Fibroblast of skin of left biceps (primary cell): ENCODE measurements at regions not wholly inside any gene's neighbourhood (a gene's known extent, or its start where the extent isn't known, plus 50 kb on each side); places are given as distances from the start of the nearest gene placed in this dataset.
"Not testable (repeated sequence)": the region's sequence is repeated elsewhere in the genome, so short reads cannot be mapped to it uniquely, and the experiment has no call there.

Experiments
- DNase-seq, 2 experiments: peaks; one replicate each; pipeline ENCODE4 v3.0.0-alpha.2; 2013; ENCODE audit warnings: low read depth in 2 of 2

DNA sequence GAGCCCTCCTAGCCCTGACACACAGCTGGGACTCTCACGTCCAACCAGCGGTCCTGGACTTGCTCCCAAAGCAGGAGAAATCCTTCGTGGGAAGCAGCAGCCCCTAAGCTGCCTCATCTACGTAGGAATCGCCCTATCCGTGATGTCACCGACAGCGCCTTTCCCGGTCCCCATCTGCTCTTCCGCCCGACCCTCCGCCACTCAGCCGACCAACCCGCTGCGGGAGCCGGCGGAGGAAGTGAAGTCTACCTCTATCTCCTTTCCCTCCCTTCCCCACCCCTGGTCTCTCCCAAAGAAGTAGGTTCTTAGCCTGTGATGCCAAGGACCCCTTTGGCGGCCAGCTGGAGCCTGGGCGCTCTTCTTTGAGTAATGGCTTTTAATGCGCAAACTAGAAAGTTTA is 272.1 kb downstream of the FAM72C start:
- DNase-seq = no peak

DNA sequence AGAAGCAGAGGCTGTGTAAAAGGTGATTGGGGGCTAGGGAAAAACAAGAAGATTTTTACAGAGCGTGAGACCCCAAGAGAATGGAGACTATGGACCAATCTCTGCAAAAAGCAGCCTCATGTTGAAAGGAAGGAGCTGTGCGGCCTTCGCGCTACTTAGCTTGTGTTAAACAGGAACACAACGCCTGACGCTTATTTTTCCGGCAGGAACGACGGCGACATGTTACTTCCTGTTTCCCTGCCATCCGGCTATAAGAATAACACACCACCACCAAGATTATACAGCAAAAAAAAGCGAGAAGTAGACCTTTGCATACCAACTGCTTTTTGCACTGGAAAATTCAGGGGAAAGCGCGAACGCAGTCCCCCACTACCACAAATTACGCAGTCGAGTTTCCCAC is 272.7 kb downstream of the FAM72C start:
- DNase-seq = no peak

DNA sequence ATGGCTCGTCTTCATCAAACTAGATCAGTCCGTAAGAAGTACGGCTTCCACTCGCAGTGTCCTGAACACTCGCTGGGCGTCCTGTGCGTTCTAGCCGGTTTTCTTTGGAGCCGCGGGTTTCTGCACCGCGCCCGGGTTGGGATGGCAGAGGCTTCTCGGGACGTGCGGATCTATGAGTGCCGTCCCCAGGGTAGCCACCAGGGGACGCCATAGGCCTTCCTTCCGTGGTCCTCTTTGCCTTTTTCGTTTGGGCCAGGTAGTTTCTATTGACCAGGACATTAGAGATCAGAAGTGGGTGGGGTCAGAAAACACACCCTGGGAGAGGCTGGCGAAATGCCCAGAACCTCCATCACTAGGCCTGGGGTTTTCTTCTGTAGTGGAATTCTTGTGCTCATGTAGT is 273.8 kb downstream of the FAM72C start:
- DNase-seq = no peak

DNA sequence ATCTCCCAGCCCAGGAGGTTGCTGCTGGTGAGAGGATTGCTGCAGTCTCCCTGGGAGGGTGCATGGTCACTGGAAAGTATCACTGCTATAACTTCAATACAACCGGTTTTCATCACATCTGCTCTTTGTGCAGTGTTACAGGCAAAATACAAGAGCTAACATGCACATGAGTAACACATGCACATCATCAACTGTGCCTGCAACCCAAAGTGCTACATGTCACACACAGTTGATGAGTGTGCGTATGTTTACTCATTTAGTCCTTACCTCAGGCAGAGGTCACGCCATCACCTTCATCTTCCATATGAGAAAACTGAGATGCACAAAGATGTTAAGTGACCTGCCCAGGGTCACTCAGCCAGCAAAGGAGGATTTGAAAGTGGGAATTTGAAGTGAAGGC is 277.7 kb downstream of the FAM72C start:
- no peak for DNase-seq

DNA sequence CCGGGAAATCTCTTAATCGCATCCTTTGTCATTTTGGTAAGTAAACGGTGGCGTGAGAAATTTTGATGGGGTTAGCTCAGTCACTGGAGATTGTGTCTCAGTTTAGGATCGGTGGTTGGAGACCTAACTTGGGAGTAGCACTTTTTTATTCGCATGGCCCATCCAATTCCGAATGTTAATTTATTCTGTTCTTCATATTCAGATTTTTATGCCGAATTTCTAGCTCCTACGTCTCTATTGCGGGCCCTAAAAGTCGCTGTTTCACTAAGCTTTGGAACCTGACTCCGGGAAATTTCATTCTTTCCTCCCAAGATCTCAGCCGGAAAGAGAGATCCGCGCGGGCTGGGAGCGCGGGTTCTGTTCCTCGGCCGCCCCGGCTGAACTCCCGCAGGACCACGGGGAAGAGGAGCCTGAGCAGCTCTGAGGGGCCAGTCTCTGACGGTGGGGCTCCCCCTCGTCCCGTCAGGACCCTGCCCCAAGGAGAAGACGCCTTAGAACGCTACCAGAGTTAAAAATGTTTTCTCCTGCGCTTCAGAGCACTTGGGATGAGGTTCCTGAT is 279.7 kb downstream of the FAM72C start:
- DNase-seq = no peak

DNA sequence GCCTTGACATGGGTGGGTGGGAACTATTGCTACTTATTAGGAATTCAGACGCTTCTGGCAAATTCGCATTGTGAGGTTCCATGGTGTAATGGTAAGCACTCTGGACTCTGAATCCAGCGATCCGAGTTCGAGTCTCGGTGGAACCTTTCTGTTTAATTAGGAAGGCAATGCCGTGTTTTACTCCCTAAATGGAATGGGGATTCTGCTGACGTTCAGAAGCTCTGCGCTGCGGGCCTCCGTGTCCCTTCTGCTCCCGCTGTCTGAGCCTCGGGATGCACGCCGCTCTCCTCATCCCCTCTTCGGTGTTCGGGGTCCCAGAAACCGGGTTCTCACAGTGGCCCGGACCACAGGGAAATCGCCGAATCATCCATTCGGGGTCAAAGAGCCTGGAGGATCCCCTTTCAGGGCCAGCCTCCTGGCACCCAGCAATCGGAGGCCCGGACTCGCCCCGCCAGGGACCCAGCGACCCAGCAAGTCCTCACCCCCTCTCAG is 280.3 kb downstream of the FAM72C start:
- no peak for DNase-seq

DNA sequence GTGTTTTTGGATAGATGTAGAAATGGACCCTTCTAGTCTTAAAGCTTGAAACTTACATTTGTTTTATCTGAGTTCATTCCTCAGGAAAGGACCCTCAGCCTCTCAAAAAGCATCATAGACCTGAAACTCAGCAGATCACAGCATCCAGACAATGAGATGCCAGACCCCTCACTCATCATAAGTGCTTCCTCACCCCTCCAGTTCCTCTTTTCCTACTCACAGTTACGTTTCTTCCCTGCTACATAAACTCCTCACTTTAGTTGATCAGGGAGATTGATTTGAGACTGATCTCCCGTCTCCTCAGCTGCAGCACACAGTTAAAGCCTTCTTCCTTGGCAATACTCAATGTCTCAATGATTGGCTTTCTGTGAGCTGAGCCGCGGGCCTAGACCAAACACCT is 282.0 kb downstream of the FAM72C start:
- no peak for DNase-seq

DNA sequence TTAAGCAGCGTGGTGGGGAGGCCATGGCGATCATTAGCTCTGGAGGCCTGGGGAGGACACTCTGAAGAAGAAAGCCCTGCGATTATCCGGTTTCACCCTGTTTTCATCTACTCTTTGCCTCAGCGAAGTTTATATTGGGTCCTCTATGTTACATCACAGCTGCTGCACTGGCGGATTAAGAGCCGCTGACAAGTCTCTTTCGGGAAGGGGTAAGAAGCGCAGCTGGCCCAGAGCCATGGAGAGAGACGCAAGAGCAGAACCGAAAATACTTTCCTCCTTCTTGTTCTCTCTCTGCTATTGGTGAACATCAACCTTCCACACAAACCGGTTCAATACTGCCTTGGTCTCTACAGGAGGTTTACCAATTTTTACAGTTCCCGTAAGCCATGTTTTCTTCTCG is 291.5 kb downstream of the FAM72C start:
- no peak for DNase-seq

DNA sequence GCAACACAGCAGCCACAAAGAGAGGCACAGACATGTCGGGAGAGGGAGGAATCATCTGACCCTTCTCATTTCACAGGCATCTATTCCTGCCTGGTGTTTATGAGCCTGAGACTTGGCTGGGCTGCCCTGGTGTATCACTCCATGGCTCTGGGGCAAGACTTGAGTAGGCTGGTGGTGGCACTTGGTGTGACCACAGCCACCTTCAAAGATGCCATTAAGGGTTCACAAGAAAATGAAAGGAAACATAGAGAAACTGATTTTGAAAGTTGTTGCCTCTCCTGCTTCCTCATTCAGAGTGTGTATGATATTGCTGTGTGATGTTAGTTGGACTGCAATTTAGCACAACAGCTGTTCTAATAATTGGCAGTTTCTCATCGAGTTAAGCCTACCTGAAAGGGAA is 298.8 kb downstream of the FAM72C start:
- no peak for DNase-seq

DNA sequence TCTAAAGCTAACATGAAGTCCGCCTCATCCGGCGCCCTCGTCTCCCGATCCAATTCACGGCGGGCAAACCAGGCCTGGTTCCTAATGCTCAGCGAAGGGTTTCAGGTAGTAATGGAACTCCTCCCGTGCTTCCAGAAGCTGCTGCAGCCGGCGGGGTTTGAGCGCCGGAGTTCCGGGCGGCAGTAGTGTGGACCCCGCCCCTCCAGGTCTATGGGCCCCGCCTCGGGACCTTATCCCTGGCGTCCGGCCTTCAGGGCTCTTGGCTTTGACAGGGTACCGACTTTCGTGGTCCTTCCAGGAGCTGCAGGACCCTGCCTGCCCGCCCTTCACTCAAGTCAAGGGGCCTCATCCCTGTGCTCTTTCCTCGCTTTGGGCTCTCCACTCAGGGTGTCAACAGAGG is 304.1 kb downstream of the FAM72C start:
- no peak for DNase-seq

DNA sequence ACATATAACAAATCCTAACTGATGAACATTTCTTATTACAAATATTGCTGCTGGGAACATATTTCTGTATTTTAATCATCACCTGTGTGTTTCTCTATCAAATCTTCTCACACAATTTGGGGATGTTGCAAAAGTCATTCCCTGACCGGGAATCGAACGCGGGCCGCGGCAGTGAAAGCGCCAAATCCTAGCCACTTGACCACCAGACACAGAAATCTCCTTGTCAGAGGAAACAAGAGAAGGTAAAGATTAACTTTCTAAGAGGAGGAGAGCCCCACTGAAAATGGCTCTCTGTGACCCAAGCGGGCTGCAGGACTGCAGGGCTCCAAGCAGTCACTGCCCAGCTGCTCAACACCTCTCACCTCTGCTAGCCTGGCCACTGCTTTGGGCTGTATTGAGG is 304.9 kb downstream of the FAM72C start:
- no peak for DNase-seq

DNA sequence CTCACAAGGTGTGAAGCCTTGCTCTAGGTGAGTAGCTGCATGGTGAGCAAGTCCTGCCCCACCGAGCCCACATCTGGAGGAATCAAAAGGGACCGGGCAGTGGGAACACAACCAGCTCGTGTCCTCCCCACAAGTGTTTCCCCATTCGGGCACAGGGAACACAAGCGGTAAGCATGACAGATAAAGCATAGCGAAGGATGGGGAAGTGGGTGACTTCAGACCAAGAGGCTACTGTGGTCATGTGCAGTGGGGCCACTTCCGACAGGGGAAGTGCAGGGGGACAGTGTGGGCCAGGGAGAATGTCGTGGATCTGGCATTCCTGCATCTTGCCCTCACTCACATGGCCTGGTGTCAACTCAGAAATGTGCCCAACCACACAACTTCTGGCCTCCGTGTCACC is 306.2 kb downstream of the FAM72C start:
- DNase-seq = no peak

DNA sequence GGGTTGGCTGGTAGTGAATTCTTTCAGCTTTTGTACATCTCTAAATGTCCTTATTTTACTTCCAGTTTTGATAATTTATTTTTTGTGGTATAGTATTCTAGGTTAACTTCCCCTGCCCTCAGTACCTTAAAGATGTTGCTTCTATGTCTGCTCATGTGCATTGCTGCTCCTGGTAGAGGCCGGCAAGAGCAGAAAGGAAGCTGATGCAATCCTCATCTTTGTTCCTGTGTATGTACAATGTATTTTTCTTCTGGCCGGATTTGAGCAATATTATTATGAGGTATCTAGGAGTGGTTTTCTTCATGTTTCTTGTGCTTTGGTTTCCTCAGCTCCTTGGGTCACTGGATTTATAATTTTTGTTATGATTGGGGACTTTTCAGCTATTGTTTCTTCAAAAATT is 308.7 kb downstream of the FAM72C start:
- DNase-seq = not testable (repeated sequence)

DNA sequence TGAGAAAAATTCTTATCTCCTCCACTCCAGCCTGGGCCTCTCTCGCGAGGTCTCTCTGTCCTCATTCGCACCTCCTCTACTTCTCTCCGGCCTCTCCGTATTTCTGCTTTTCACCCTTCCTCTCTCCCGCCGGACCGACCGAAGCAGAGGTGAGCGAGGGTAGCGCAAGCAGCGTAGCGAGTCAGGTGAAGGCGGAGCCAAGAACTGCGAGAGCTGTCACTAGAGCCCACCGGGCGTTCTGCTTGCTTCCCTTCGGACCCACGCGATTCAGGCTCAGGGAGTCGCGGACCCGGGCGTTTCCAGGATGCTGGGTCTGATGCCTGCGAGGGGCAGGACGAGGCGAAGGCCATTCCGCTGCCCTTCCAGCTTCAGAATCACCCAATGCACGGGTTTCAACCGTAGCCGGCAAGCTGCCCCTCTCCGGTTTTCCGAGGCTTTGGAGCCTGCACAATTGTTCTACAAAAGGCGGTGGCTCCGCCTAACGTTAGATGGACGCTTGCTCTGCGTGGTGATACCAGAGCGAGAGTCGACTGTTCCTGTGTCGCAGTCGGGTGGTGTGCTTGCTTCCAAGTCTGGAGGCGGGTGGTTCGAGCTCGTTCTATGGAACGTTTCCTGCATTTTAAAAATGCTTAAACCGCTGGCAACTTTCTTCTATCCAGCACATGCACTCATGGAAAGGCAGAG is 310.2 kb downstream of the FAM72C start:
- DNase-seq = no peak

DNA sequence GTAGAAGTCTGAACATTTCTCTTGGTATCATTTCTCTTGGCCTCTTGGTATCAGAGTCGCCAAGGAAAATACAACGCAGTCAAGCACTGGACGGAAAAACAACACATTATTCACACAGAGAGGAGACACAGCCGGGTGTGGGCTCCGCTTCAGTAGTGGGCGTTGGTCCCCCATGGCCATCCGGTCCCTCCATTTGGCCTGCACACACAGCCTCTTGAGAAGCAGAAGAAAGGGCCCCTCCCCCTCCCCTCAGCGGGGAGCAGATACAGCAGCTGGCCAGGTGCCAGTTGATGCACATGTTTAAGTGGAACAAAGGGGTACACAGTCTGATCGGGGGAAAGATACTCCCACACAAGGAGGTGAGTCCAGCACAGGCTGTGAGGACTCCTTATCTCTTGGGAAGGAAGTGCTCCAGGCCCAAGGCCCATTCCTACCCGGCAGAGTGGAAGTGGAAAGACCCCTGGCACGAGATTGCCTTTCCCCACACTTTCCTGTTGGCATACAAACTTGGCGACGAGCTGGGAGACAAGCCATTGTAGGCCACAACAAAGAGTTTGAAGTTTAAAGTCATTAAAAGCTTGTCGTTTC is 311.3 kb downstream of the FAM72C start:
- no peak for DNase-seq

DNA sequence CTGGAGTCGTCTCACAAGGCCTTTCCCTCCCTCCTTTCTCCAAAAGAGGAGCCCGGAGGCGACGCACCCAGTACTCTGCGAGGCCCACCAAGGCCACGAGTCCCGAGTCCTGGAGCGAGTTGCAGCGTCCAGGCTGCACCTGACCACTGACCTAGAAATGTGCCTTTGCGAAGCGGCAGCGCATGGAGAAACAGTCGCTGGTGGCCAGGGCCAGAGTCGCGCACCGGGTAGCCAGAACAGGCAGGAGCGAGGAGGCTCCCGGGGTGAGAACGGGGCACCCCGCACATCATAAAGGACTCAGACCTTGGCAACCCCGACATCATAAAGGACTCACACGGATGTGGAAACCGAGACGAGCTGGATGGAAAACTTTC is 318.4 kb downstream of the FAM72C start:
- no peak for DNase-seq

DNA sequence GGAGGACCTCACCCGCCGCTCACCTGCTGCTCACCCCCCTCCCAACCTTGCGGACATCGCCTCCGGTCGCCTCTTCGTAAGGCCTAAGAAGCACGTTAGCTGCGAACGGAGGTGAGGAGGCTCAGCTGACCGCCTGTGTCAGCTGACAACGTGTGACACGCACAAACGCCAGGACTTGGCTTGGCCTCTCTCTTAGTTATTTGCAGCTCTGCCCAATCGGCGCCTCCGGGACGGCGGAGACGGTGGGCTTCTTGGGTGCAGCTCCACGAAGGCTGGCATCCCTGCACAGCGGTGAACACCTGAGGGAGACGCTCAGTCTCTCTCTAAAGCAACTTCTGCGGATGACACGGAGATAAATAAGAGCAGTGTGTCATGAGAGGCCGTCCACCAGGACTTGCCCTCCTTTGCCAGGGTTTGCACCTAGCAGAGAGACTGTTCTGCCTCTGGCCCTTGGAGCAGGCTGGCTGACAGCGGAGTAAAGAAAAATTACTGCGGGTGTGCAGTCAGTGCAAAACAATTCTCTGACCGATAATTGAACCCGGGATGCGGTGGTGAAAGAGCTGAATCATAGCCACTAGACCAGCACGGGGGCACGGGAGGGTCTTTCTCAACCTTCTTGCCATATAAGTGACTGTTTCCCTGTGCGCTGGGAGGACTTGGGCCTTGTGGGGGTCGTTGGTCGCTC is 318.9 kb downstream of the FAM72C start:
- no peak for DNase-seq

DNA sequence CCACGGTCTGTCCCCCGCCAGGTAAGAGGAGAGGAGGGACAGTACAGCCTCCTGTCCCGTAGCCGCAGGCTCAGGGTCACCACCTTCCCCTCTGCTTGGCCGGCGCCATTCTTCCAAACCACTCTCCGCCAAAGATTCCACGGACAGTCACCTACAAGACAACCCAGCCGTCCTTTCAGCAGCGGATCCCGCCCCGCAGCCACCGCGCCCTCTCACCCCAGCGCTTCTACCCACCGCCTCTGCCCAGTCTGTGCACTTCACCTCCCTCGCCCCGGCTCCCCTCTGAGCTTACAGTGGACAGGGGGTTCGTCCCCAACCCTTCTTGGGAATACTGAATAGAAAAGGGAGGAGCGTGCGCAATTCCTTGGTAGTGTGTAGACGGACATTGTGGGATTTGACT is 319.6 kb downstream of the FAM72C start:
- DNase-seq = no peak

DNA sequence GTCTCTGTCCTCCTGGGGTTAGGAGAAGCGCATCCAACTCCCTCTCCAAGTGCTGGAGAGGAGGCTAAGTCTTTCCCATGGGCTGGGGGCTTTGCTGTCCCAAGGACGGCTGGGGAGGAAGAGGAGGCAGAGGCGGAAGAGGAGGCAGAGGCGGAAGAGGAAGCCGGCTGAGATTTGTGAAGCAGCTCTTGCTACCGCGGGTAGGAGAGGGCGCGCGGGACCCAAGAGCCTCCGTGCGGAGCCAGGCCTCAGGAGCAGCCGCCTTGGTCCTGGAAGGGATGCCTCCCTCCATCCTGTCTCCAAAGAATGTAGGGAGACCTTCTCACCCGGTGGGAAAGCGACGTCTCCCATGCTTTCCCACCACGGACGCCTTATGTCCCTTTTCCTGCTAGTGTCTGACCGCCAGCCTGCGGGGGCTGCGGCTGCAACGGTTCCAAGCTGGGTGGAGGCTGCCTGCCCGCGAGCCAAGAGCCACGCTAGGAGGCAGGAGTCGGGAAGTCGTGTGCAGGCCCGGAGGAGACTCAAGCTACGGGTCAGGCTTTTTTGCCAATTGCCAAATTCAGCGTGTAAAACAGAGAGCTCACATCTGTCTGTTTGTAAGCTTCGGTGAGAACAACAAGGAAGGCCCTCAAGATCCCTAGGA is 320.3 kb downstream of the FAM72C start:
- no peak for DNase-seq

DNA sequence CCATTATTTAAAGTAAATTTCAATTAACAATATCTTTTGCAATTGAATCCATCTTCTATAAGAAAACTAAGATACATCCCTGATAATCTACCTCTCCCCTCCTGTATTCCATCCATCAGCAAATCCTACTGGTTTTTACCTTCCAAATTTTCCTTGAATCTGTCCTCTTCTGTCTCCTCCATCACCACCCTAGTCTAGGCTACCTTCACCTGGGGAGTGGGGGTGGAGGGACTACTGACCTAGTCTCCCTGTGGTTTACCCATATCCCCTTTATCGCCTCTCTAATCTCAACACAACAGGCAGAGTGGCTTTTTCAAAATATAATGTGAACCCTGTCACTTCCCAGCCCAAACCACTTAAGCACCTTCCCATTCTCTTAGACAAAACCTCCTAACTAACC is 327.8 kb downstream of the FAM72C start:
- DNase-seq = not testable (repeated sequence)

DNA sequence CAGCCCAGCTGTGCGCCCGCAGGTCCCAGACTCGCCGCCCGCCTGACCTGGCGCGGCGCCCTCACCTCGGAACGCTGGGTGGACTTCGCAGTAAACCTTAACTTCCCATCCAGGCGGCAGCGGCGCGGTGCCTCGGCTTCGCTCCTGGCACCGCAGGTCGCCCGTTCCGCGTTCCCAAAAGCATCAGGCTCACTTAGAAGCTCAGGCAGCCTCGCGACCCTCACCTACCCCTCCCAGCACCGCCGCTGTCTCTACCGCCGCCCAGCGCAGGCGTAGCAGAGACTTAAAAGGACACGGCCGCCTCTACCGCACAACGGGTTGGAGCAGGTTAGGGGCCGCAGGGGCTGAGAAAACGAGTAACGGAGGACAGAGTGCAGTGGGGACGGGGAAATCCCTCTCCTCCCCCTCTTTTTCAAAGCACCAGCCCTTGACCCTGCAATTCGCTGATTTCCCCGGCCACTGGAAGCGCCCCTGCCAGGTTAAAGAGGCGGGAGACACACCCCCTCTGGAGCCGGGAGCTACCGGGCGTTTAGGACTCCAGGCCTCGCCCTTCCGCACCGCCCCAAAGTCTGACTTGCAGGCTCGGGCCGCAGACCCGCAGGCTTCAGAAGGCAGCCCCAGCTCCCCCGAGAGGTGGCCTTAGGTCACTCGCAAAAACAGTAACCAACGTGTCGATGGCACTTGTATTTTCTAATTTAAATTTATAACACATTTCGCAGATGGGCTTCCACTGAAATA is 328.5 kb downstream of the FAM72C start:
- DNase-seq = no peak

DNA sequence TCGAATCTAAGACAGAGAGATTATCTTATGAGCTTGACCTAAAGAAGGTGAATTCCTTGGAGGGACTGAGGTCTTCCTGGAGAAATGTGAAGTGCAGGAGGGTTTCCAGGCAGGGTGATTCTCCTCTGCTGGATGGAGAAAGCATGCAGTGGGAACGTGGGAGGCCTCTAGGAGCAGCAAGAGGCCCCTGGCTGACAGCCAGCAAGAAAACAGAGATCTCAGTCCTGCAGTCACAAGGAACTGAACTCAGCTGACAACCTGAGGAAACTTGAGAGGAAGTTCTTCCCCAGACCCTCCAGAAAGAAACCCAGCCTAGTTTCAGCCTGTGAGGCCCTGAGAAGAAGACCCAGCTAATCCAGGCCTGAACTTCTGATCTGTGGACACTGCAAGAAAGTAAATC is 345.9 kb downstream of the FAM72C start:
- DNase-seq = no peak
